Spleen (tissue), 11 donors: ENCODE measurements at regions not wholly inside any gene's neighbourhood (a gene's known extent, or its start where the extent isn't known, plus 50 kb on each side); places are given as distances from the start of the nearest gene placed in this dataset.

ENCODE experiments used
- DNase-seq: peaks from one replicate; pipeline ENCODE4 v3.0.0-alpha.2; 2020
- H3K27ac ChIP-seq, 8 donors: fragments of 200-600 bp; sonication (generic) in 7 of 8; 1 replicate in 4 of 8; 2 replicates in 4 of 8; pipeline versions ENCODE4 v1.5.0 to v1.8.0; 2016 to 2021; ENCODE audit warnings: inconsistent platforms in 4 of 8, mild to moderate bottlenecking in 4 of 8, moderate library complexity in 1 of 8
- H3K27me3 ChIP-seq, 7 donors: fragments of 200-600 bp; sonication (generic) in 6 of 7; replicated peaks in 1 of 7; 1 replicate in 4 of 7; 2 replicates in 3 of 7; pipeline versions ENCODE4 v1.5.0 to v1.8.0; 2016 to 2021; ENCODE audit warnings: inconsistent platforms in 3 of 7, mild to moderate bottlenecking in 1 of 7
- H3K36me3 ChIP-seq, 6 donors: fragments of 200-600 bp; sonication (generic) in 5 of 6; 1 replicate in 4 of 6; 2 replicates in 2 of 6; pipeline versions ENCODE4 v1.5.0 to v1.8.0; 2016 to 2021; ENCODE audit warnings: inconsistent platforms in 2 of 6
- H3K4me1 ChIP-seq, 6 donors: fragments of 200-600 bp; sonication (generic) in 5 of 6; 1 replicate in 3 of 6; 2 replicates in 3 of 6; pipeline versions ENCODE4 v1.5.0 to v1.8.0; 2016 to 2021; ENCODE audit warnings: inconsistent platforms in 3 of 6
- H3K4me3 ChIP-seq, 8 donors: fragments of 200-600 bp; sonication (generic) in 7 of 8; 1 replicate in 4 of 8; 2 replicates in 4 of 8; pipeline versions ENCODE4 v1.5.0 to v1.8.0; 2016 to 2021; ENCODE audit warnings: inconsistent platforms in 4 of 8, mild to moderate bottlenecking in 4 of 8, moderate library complexity in 2 of 8
- H3K9me3 ChIP-seq, 8 donors: fragments of 200-600 bp; sonication (generic) in 7 of 8; 1 replicate in 4 of 8; 2 replicates in 4 of 8; pipeline versions ENCODE4 v1.5.0 to v1.8.0; 2016 to 2021; ENCODE audit warnings: inconsistent platforms in 4 of 8
- CTCF ChIP-seq, 11 experiments: fragments of 200-600 bp in 7 of 11; fragments of 450-650 bp in 4 of 11; sonication (generic) in 4 of 11; IDR thresholded peaks in 8 of 11; conservative IDR thresholded peaks in 3 of 11; 1 replicate in 7 of 11; 2 replicates in 4 of 11; pipeline versions ENCODE4 v1.4.0 to v1.8.0; 2016 to 2021; ENCODE audit warnings: antibody characterized with exemption in 11 of 11, inconsistent platforms in 4 of 11, mild to moderate bottlenecking in 1 of 11
- POLR2A ChIP-seq, 3 donors: fragments of 450-650 bp; IDR thresholded peaks; one replicate each; pipeline ENCODE4 v1.5.1; 2017; ENCODE audit warnings: antibody characterized with exemption in 3 of 3, mild to moderate bottlenecking in 1 of 3
- POLR2AphosphoS5 ChIP-seq, 3 donors: sonication (generic); formaldehyde crosslinking; IDR thresholded peaks; one replicate each; pipeline ENCODE4 v1.5.1; 2017; ENCODE audit warnings: antibody characterized with exemption in 3 of 3
- WGBS, 5 donors: extraction: QIAGEN DNeasy Blood & Tissue Kit in 3 of 5; methylation state at CpG; one replicate each; pipeline versions ENCODE4 v1.1.5 to v1.1.7; 2013 to 2018; 5-methylcytosine and 5-hydroxymethylcytosine counted together
- intact Hi-C: fragments of 100-400 bp; cut with DNase I; formaldehyde crosslinking; loops from one replicate; pipeline ENCODE4 v1.15.0; 2023; ENCODE audit warnings: low total_unique reads
- donor health status: healthy with polysubstance abuse.
- donor health status: DM: no; HTN: no; CAD: no; lungs with moderate emphysema.
- donor health status: DM: no; HTN: no; CAD: no.
- donor health status: Bipolar disorder and iron deficiency.
- donor health status: healthy.
- donor health status: DM: no; HTN: no; CAD: no.
- donor health status: DM: yes; HTN: yes; CAD: no.

GRCh38 chr2:36071698-36072097 is 283.9 kb upstream of the CRIM1 start:
- Histone ChIP-seq H3K27ac (no peak overlapping the region), H3K4me3 (no peak overlapping the region), H3K27me3 (no peaks in the 10 kb centered on the region), H3K4me1 (no peaks in the 10 kb centered on the region), H3K36me3 (no peaks in the 10 kb centered on the region), H3K9me3 (peaks cover 0 to 5% (median 0%) of the 10 kb centered on the region in 8 donors)
- no peak for TF ChIP-seq CTCF (IDR thresholded peaks at IDR 0.05 in 8 of 11, conservative IDR thresholded peaks at IDR 0.05 in 3 of 11)
- TF ChIP-seq POLR2AphosphoS5 (IDR thresholded peaks at IDR 0.05): no peak
- no peak for TF ChIP-seq POLR2A (IDR thresholded peaks at IDR 0.05)
- intact Hi-C loops: no loop called here
- DNase-seq: no peak
- WGBS, 5 donors: 72 to 83% (median 81%) methylated on average over 1 of the region's 1 CpG

GRCh38 chr2:36069074-36069473 is 286.5 kb upstream of the CRIM1 start:
- Histone ChIP-seq H3K27ac (no peak overlapping the region), H3K27me3 (no peaks in the 10 kb centered on the region), H3K4me3 (no peak overlapping the region), H3K36me3 (no peaks in the 10 kb centered on the region), H3K9me3 (peaks cover 0 to 5% (median 0%) of the 10 kb centered on the region in 8 donors), H3K4me1 (no peaks in the 10 kb centered on the region)
- DNase-seq: no peak
- intact Hi-C loops: no loop called here
- WGBS, 5 donors: 74 to 86% (median 83%) methylated on average over 3 of the region's 3 CpGs
- TF ChIP-seq CTCF (IDR thresholded peaks at IDR 0.05 in 8 of 11, conservative IDR thresholded peaks at IDR 0.05 in 3 of 11) (no peak), POLR2A (IDR thresholded peaks at IDR 0.05) (no peak), POLR2AphosphoS5 (IDR thresholded peaks at IDR 0.05) (no peak)

GRCh38 chr2:36068086-36068485 is 287.5 kb upstream of the CRIM1 start:
- H3K4me1 ChIP-seq: no peaks in the 10 kb centered on the region
- H3K4me3 ChIP-seq: no peak overlapping the region
- H3K36me3 ChIP-seq: no peaks in the 10 kb centered on the region
- TF ChIP-seq POLR2A (IDR thresholded peaks at IDR 0.05): no peak
- TF ChIP-seq POLR2AphosphoS5 (IDR thresholded peaks at IDR 0.05): no peak
- TF ChIP-seq CTCF (IDR thresholded peaks at IDR 0.05 in 8 of 11, conservative IDR thresholded peaks at IDR 0.05 in 3 of 11): no peak
- intact Hi-C loops: no loop called here
- no peaks in the 10 kb centered on the region for H3K27me3 ChIP-seq
- H3K27ac ChIP-seq: no peak overlapping the region
- H3K9me3 ChIP-seq: peaks cover 0 to 5% (median 0%) of the 10 kb centered on the region in 8 donors
- no peak for DNase-seq

- WGBS, 5 donors: 62 to 71% (median 64%) methylated on average over 4 of the region's 4 CpGs
- Histone ChIP-seq H3K27me3 (no peaks in the 10 kb centered on the region), H3K9me3 (peaks cover 0 to 4% (median 0%) of the 10 kb centered on the region in 8 donors), H3K27ac (no peak overlapping the region), H3K4me1 (peaks cover 0 to 4% (median 0%) of the 10 kb centered on the region in 6 donors), H3K4me3 (no peak overlapping the region), H3K36me3 (no peaks in the 10 kb centered on the region)
- intact Hi-C loops: no loop called here
- DNase-seq: no peak
- no peak for TF ChIP-seq CTCF (IDR thresholded peaks at IDR 0.05 in 8 of 11, conservative IDR thresholded peaks at IDR 0.05 in 3 of 11)
Measured at GRCh38 chr2:36060133-36060532, 295.4 kb upstream of the CRIM1 start.
